GM23338 (cell line): ENCODE measurements at regions not wholly inside any gene's neighbourhood (a gene's known extent, or its start where the extent isn't known, plus 50 kb on each side); places are given as distances from the start of the nearest gene placed in this dataset.
"Not testable (repeated sequence)": the region's sequence is repeated elsewhere in the genome, so short reads cannot be mapped to it uniquely, and the experiment has no call there.

Experiments
- ATAC-seq: fragments of 200-7000 bp; cut with Tn5 transposase; 3 replicates; pipeline ENCODE4 v1.9.1; 2020
- DNase-seq: peaks from one replicate; pipeline ENCODE4 v3.0.0-alpha.2; 2015; ENCODE audit warnings: low spot score
- H2AFZ ChIP-seq: fragments of 200-600 bp; sonication (generic); 2 replicates; pipeline ENCODE4 v1.8.0; 2016; ENCODE audit warnings: antibody characterized with exemption, mild to moderate bottlenecking, moderate library complexity
- H3F3A ChIP-seq: fragments of 200-600 bp; sonication (generic); replicated peaks from 2 replicates; pipeline ENCODE4 v1.8.0; 2017; ENCODE audit warnings: antibody characterized with exemption, mixed run types, low read depth
- H3K27ac ChIP-seq: fragments of 200-600 bp; sonication (generic); 2 replicates; pipeline ENCODE4 v1.6.1; 2016; ENCODE audit warnings: low read depth
- H3K27me3 ChIP-seq: fragments of 200-600 bp; sonication (generic); 2 replicates; pipeline ENCODE4 v1.8.0; 2016; ENCODE audit warnings: mild to moderate bottlenecking, mixed run types, moderate library complexity; ENCODE audit not compliant: insufficient read depth
- H3K36me3 ChIP-seq: fragments of 200-600 bp; sonication (generic); 2 replicates; pipeline ENCODE4 v1.8.0; 2016; ENCODE audit warnings: mild to moderate bottlenecking; ENCODE audit not compliant: insufficient read depth
- H3K4me1 ChIP-seq: fragments of 200-600 bp; sonication (generic); 2 replicates; pipeline ENCODE4 v1.8.0; 2016; ENCODE audit warnings: mild to moderate bottlenecking, moderate library complexity; ENCODE audit not compliant: insufficient read depth
- H3K4me2 ChIP-seq: fragments of 200-600 bp; sonication (generic); 2 replicates; pipeline ENCODE4 v1.7.1; 2017; ENCODE audit warnings: mixed run types
- H3K4me3 ChIP-seq: fragments of 200-600 bp; sonication (generic); 2 replicates; pipeline ENCODE4 v1.6.1; 2016; ENCODE audit warnings: mixed run types
- H3K79me2 ChIP-seq: fragments of 200-600 bp; sonication (generic); replicated peaks from 2 replicates; pipeline ENCODE4 v1.8.0; 2017; ENCODE audit warnings: mild to moderate bottlenecking; ENCODE audit not compliant: insufficient read depth
- H3K9me2 ChIP-seq: fragments of 200-600 bp; sonication (generic); 2 replicates; pipeline ENCODE4 v1.8.0; 2017; ENCODE audit not compliant: insufficient read depth
- H4K20me1 ChIP-seq: fragments of 200-600 bp; sonication (generic); replicated peaks from 2 replicates; pipeline ENCODE4 v1.8.0; 2017; ENCODE audit warnings: mild to moderate bottlenecking; ENCODE audit not compliant: insufficient read depth
- H3K27ac Mint-ChIP-seq: 2 replicates; pipeline ENCODE4 v1.8.0; 2020; ENCODE audit warnings: inconsistent platforms, mild to moderate bottlenecking, moderate library complexity, mixed read lengths
- H3K27me3 Mint-ChIP-seq: 3 replicates; pipeline ENCODE4 v1.8.0; 2022; ENCODE audit warnings: low read depth, mild to moderate bottlenecking, moderate library complexity, mixed read lengths, inconsistent platforms; ENCODE audit not compliant: insufficient read depth, poor library complexity
- H3K36me3 Mint-ChIP-seq: 3 replicates; pipeline ENCODE4 v1.8.0; 2021; ENCODE audit warnings: low read depth, mild to moderate bottlenecking, inconsistent platforms, moderate library complexity, mixed read lengths
- H3K4me1 Mint-ChIP-seq: 3 replicates; pipeline ENCODE4 v1.8.0; 2020; ENCODE audit warnings: mild to moderate bottlenecking, inconsistent platforms, mixed read lengths
- H3K4me3 Mint-ChIP-seq: 3 replicates; pipeline ENCODE4 v1.8.0; 2021; ENCODE audit warnings: moderate library complexity, mild to moderate bottlenecking, inconsistent platforms, mixed read lengths
- H3K9me3 Mint-ChIP-seq: 3 replicates; pipeline ENCODE4 v1.8.0; 2020; ENCODE audit warnings: moderate library complexity, mild to moderate bottlenecking, inconsistent platforms, mixed read lengths
- CREB1 ChIP-seq: fragments of 250-450 bp; sonication (Bioruptor Pico); IDR thresholded peaks from 2 replicates; pipeline ENCODE4 v1.5.0; 2020; ENCODE audit warnings: low read depth, mild to moderate bottlenecking, moderate library complexity
- EZH2phosphoT487 ChIP-seq: fragments of 200-600 bp; sonication (generic); IDR thresholded peaks from one replicate; pipeline ENCODE4 v1.8.1; 2018; ENCODE audit warnings: antibody characterized with exemption; ENCODE audit not compliant: unreplicated experiment
- JUNB ChIP-seq: IDR thresholded peaks from one replicate; pipeline ENCODE4 v1.6.1; 2016; ENCODE audit warnings: antibody characterized with exemption; ENCODE audit not compliant: unreplicated experiment
- ZNF114 ChIP-seq: fragments of 250-450 bp; sonication (Bioruptor Pico); IDR thresholded peaks from 2 replicates; pipeline ENCODE4 v1.5.0; 2020; ENCODE audit warnings: mild to moderate bottlenecking, moderate library complexity
- ZNF331 ChIP-seq: fragments of 250-450 bp; sonication (Bioruptor Pico); IDR thresholded peaks from 2 replicates; pipeline ENCODE4 v1.5.0; 2020; ENCODE audit warnings: low read depth, mild to moderate bottlenecking, moderate library complexity
- TF ChIP-seq, protein P1 (sequence below): fragments of 250-450 bp; sonication (Bioruptor Pico); IDR thresholded peaks from 2 replicates; pipeline ENCODE4 v1.5.0; 2020; ENCODE audit warnings: mild to moderate bottlenecking, moderate library complexity

DNA sequence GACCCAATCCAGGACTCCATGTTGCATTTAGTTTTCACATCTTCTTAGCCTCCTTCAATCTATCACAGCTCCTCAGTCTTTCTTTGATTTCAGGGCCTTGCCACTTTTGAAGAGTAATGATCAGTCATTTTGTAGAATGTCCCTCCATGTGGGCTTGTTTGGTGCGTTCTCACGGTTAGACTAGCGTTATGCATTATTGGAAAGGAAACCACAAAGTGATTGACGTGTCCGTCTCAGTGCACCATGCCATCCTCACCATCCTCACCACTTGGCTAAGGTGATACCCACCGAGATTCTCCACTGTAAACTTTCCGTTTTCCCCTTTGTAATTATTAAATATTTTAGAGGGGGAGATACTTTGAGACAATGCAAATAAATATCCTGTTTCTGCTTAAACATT, 59.6 kb upstream of the OLIG2 start (continued):
- TF ChIP-seq, protein P1, sequence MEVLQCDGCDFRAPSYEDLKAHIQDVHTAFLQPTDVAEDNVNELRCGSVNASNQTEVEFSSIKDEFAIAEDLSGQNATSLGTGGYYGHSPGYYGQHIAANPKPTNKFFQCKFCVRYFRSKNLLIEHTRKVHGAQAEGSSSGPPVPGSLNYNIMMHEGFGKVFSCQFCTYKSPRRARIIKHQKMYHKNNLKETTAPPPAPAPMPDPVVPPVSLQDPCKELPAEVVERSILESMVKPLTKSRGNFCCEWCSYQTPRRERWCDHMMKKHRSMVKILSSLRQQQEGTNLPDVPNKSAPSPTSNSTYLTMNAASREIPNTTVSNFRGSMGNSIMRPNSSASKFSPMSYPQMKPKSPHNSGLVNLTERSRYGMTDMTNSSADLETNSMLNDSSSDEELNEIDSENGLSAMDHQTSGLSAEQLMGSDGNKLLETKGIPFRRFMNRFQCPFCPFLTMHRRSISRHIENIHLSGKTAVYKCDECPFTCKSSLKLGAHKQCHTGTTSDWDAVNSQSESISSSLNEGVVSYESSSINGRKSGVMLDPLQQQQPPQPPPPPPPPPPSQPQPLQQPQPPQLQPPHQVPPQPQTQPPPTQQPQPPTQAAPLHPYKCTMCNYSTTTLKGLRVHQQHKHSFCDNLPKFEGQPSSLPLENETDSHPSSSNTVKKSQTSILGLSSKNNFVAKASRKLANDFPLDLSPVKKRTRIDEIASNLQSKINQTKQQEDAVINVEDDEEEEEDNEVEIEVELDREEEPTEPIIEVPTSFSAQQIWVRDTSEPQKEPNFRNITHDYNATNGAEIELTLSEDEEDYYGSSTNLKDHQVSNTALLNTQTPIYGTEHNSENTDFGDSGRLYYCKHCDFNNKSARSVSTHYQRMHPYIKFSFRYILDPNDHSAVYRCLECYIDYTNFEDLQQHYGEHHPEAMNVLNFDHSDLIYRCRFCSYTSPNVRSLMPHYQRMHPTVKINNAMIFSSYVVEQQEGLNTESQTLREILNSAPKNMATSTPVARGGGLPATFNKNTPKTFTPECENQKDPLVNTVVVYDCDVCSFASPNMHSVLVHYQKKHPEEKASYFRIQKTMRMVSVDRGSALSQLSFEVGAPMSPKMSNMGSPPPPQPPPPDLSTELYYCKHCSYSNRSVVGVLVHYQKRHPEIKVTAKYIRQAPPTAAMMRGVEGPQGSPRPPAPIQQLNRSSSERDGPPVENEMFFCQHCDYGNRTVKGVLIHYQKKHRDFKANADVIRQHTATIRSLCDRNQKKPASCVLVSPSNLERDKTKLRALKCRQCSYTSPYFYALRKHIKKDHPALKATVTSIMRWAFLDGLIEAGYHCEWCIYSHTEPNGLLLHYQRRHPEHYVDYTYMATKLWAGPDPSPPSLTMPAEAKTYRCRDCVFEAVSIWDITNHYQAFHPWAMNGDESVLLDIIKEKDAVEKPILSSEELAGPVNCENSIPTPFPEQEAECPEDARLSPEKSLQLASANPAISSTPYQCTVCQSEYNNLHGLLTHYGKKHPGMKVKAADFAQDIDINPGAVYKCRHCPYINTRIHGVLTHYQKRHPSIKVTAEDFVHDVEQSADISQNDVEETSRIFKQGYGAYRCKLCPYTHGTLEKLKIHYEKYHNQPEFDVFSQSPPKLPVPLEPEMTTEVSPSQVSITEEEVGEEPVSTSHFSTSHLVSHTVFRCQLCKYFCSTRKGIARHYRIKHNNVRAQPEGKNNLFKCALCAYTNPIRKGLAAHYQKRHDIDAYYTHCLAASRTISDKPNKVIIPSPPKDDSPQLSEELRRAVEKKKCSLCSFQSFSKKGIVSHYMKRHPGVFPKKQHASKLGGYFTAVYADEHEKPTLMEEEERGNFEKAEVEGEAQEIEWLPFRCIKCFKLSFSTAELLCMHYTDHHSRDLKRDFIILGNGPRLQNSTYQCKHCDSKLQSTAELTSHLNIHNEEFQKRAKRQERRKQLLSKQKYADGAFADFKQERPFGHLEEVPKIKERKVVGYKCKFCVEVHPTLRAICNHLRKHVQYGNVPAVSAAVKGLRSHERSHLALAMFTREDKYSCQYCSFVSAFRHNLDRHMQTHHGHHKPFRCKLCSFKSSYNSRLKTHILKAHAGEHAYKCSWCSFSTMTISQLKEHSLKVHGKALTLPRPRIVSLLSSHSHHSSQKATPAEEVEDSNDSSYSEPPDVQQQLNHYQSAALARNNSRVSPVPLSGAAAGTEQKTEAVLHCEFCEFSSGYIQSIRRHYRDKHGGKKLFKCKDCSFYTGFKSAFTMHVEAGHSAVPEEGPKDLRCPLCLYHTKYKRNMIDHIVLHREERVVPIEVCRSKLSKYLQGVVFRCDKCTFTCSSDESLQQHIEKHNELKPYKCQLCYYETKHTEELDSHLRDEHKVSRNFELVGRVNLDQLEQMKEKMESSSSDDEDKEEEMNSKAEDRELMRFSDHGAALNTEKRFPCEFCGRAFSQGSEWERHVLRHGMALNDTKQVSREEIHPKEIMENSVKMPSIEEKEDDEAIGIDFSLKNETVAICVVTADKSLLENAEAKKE = no peak
- TF ChIP-seq JUNB = no peak
- TF ChIP-seq ZNF331 (CRISPR knock-in tag) = no peak
- no peak for TF ChIP-seq EZH2phosphoT487
- TF ChIP-seq CREB1 (CRISPR knock-in tag) = no peak
- no peak for TF ChIP-seq ZNF114

DNA sequence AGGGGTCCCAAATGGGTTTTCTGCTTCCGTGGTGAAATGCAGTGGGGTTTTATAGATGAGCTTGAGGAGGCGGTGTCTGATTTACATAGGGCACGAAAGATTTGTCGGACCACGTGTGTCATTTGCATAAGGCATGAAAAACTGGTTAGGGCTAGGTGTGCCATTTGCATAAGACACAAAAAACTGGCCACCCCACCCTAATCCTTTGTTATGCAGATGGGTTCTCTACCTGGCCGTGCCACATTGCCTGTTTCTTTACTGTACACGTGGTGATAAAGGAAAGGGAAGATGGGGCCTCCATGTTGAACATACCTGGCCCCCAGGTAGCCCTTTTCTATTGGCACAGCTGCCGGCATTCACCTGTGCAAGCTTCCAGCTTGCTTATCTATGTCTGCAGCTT, 57.6 kb upstream of the OLIG2 start:
- not testable (repeated sequence) for H3K27me3 Mint-ChIP-seq, H3K36me3 ChIP-seq, H3K27ac ChIP-seq

More for the DNA sequence above, 57.6 kb upstream of the OLIG2 start:
- peaks cover 23% of the 10 kb centered on the region for H3K9me3 Mint-ChIP-seq
- H3F3A ChIP-seq, H3K4me3 Mint-ChIP-seq, H2AFZ ChIP-seq, H3K4me3 ChIP-seq, H3K79me2 ChIP-seq, H3K9me2 ChIP-seq, H3K4me2 ChIP-seq, H4K20me1 ChIP-seq, H3K27ac Mint-ChIP-seq, H3K27me3 ChIP-seq: not testable (repeated sequence)
- H3K4me1 Mint-ChIP-seq = peaks cover 26% of the 10 kb centered on the region
- peaks cover 29% of the 10 kb centered on the region for H3K4me1 ChIP-seq
- H3K36me3 Mint-ChIP-seq = peaks cover 22% of the 10 kb centered on the region; the same call in 2 of the 3 replicates
- peak; percentile 58 for ATAC-seq
- DNase-seq = peak; percentile 59
